Peyer's patch (tissue), 4 donors: ENCODE measurements at regions not wholly inside any gene's neighbourhood (a gene's known extent, or its start where the extent isn't known, plus 50 kb on each side); places are given as distances from the start of the nearest gene placed in this dataset.

ENCODE experiments used
- CTCF ChIP-seq, 6 experiments: fragments of 450-650 bp in 4 of 6; fragments of 200-600 bp in 2 of 6; sonication (generic) in 1 of 6; IDR thresholded peaks; one replicate each; pipeline ENCODE4 v1.5.1; 2017 to 2019; ENCODE audit warnings: antibody characterized with exemption in 6 of 6, mild to moderate bottlenecking in 3 of 6, moderate library complexity in 1 of 6
- POLR2A ChIP-seq, 2 donors: fragments of 450-650 bp; IDR thresholded peaks; one replicate each; pipeline ENCODE4 v1.5.1; 2017; ENCODE audit warnings: antibody characterized with exemption in 2 of 2, mild to moderate bottlenecking in 2 of 2, moderate library complexity in 2 of 2

- no peak for TF ChIP-seq POLR2A (IDR thresholded peaks at IDR 0.05)
- TF ChIP-seq CTCF (IDR thresholded peaks at IDR 0.05) = no peak
These were observed 440.1 kb upstream of the STEAP1 start for GRCh38 chr7:89714131-89714530.
